GM13977 (cell line): ENCODE measurements at regions not wholly inside any gene's neighbourhood (a gene's known extent, or its start where the extent isn't known, plus 50 kb on each side); places are given as distances from the start of the nearest gene placed in this dataset.

Experiments used
- DNase-seq: peaks from one replicate; pipeline ENCODE4 v3.0.0; 2012; ENCODE audit warnings: low spot score
- in situ Hi-C: fragments of 300-500 bp; cut with MboI; formaldehyde crosslinking; loops from one replicate; pipeline ENCODE4 v1.12.0; 2022; ENCODE audit warnings: low sequenced_read_pairs, low pct_unique_long_range_greater_than_20kb, mixed read lengths, inconsistent platforms; ENCODE audit not compliant: unreplicated experiment
- TF ChIP-seq, protein P1 (sequence below): IDR thresholded peaks from 2 replicates; pipeline ENCODE4 v1.5.1; 2012; ENCODE audit warnings: mild to moderate bottlenecking, control low read depth; ENCODE audit not compliant: insufficient read depth; ENCODE audit errors: extremely low read depth, missing control alignments

DNA sequence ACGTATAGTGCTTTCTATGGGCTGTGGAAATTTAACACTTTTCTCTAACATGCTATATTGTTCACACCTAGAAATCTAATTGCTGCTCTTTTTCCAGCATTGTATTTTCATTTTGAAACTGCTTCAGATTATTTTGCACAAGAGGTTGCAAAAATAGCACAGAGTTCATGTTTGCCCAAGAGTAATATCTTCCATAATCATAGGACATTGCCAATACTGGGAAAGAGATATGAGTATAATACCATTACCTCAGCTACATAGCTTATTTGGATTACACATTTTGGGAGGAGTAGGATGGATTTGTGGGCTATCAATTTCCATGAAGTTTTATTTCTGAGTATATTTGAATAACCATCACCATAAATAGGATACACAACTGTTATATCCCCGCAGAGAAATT is 717.1 kb downstream of the CDH9 start:
- TF ChIP-seq, protein P1, sequence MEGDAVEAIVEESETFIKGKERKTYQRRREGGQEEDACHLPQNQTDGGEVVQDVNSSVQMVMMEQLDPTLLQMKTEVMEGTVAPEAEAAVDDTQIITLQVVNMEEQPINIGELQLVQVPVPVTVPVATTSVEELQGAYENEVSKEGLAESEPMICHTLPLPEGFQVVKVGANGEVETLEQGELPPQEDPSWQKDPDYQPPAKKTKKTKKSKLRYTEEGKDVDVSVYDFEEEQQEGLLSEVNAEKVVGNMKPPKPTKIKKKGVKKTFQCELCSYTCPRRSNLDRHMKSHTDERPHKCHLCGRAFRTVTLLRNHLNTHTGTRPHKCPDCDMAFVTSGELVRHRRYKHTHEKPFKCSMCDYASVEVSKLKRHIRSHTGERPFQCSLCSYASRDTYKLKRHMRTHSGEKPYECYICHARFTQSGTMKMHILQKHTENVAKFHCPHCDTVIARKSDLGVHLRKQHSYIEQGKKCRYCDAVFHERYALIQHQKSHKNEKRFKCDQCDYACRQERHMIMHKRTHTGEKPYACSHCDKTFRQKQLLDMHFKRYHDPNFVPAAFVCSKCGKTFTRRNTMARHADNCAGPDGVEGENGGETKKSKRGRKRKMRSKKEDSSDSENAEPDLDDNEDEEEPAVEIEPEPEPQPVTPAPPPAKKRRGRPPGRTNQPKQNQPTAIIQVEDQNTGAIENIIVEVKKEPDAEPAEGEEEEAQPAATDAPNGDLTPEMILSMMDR: no peak
- in situ Hi-C loops: no loop called here
- no peak for DNase-seq

DNA sequence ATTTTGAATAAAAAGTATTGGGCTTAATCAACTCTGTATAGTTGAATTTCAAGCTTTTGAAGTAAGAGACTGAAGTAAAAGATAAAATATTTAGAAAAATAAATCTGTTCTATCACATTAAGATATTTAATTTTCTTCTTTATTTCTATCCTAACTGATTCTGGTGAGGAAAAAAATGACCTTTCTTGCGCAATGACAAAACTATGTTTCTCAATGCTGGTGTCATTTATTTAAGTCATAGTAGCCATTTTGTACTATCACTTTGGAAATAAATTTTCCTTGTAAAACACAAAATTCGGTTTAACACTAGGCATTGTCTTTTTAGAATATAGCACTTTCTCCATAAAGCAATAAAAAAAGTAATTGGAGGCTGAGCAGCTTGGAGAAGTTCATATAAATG is 728.0 kb downstream of the CDH9 start:
- in situ Hi-C loops: no loop called here
- no peak for DNase-seq
- TF ChIP-seq, protein P1: no peak

DNA sequence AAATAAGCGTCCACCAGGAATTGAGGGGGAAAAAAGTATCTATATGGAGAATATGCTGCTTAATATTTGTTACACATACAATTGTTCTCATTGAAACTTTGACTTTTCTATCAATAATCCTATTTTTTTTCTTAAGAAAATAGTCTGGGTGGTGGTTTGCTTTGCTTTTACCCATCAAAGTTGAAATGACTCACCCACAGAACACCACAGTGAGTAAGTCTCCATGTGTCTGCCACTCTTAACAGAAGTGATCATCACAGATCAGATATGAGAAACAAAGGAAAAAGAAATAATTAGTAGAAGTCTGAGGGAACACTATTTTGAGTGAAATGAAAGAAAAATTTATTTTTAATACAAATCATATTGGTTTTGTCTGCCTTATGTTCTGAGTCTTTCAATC is 742.8 kb downstream of the CDH9 start:
- TF ChIP-seq, protein P1: no peak
- DNase-seq: no peak
- in situ Hi-C loops: no loop called here

DNA sequence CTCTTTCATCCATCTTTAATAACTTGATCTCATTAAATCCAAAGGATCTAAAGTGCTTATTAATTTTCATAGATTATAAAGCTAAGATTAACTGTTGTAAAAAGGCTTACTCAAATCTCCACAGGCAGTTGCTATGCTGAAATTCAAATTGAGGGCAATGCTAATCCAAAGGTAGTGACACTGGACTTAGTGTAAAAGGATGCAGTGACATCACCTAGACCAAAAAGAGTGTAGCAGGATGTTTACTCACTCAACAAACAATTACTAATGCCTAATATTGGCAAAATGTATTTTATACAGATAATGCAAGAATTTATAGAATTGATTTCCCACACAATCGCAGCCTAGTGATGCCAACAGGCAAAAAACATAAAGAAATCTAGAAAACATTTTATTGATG is 756.2 kb downstream of the CDH9 start:
- TF ChIP-seq, protein P1: no peak
- no peak for DNase-seq
- in situ Hi-C loops: no loop called here

DNA sequence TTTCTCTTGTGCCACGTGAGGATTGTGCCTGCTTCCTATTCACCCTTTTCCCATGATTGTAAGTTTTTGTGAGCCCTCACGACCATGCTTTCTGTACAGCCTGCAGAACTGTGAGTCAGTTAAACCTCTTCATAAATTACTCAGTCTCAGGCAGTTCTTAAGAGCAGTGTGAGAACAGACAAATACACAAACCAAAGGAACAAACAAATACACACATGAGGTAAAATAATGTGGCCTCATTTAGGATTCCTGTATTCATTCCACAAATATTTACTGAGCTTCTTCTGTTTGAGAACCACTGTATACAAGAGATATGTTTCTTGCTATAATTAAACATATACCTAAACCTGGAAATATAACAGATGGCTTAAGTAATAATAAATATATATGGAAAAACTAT is 760.3 kb downstream of the CDH9 start:
- DNase-seq: no peak
- TF ChIP-seq, protein P1: no peak
- in situ Hi-C loops: no loop called here

DNA sequence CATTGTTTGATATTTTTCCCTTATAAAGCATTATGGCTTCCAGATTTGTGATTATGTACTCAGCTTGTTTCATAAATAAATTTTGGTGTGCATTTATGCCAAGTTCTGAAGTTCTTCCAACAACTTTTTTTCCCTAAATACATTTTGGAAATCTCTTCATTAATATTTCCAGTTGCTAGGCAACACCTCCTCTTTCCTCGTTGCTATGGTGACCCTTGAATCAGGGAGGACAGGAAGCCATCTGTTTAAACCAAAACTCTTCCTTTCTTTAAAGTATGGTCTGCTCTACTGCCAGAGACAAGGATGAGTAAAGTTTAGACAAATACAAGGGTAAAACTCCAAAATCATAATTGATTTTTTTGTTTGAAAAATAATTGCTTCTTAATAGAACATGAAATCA is 779.3 kb downstream of the CDH9 start:
- TF ChIP-seq, protein P1: no peak
- no peak for DNase-seq
- in situ Hi-C loops: no loop called here

DNA sequence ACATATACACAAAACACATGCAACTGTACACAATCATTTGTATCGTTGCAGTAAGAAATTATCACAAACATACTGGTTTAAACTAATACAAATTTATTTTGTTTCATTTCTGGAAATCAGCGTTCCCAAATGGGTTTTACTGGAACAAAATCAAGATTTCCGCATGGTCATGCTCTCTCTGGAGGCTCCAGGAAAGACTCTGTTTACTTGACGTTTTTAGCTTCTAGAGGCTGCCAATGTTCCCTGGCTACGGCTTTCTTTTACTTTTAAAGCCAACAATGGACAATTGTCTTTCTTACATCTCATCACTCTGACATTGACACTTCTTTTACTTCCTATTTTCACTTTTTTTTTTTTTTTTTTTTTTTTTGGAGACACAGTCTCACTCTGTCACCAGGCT is 793.1 kb downstream of the CDH9 start:
- in situ Hi-C loops: no loop called here
- no peak for DNase-seq
- TF ChIP-seq, protein P1: no peak
